ENCODE measurements at regions not wholly inside any gene's neighbourhood (a gene's known extent, or its start where the extent isn't known, plus 50 kb on each side); places are given as distances from the start of the nearest gene placed in this dataset.
"Not testable (repeated sequence)": the region's sequence is repeated elsewhere in the genome, so short reads cannot be mapped to it uniquely, and the experiment has no call there.

DNA sequence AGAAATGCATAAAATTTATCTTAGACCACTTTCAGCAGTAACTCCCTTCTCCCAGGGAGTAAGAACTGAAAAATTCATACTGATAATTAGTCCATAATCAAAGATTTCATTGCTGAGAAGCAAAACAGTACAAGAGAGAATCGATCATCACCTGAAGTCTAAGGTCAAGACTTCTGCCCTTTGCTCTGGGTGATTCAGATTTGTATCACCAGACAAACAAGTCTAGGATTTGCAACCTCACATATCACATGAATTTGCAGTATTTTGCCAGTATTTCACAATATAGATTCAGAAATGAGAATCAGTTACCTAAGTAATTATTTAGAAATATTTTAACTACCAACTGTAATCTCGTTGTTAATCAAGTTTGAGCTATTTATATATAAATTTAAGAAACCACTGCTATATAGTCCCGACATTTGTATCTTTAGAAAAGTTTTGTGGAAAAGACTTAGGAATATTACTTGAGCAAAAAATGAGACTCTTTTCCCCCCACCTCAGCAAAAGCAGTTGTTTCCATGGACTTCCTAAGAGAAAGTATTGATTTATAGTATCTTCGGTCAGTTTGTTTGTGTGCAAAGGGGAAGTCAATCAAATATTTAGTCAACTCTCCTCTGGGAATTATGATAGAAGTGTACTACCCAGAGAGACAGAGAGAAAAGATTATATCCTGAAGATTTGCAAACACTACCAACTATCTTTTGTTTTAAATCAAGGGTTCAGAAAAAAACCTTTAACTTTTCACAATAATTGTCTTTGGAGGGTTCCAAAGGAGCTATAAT lies 840.1 kb downstream of the TRHDE start:
- Mint-ChIP-seq H3K4me3 (no peak overlapping the region), H3K36me3 (no peaks in the 10 kb centered on the region), H3K9me3 (peaks cover 6 to 31% (median 16%) of the 10 kb centered on the region in 6 donors), H3K27ac (no peak overlapping the region), H3K4me1 (no peaks in the 10 kb centered on the region), H3K27me3 (ENCODE audit: low read depth in 3 of 3) (peaks cover 0 to 2% (median 1%) of the 10 kb centered on the region in 3 donors)
- no peak for DNase-seq

GRCh38 chr12:73124480-73124879 lies 852.3 kb downstream of the TRHDE start:
- Mint-ChIP-seq H3K4me1 (no peaks in the 10 kb centered on the region), H3K9me3 (peaks cover 0 to 24% (median 7%) of the 10 kb centered on the region in 6 donors), H3K27me3 (ENCODE audit: low read depth in 3 of 3) (no peaks in the 10 kb centered on the region), H3K36me3 (no peaks in the 10 kb centered on the region), H3K27ac (no peak overlapping the region), H3K4me3 (no peak overlapping the region)
- DNase-seq = no peak

GRCh38 chr12:73125148-73125547 lies 853.0 kb downstream of the TRHDE start:
- H3K4me3 Mint-ChIP-seq = no peak overlapping the region
- H3K27ac Mint-ChIP-seq = no peak overlapping the region
- no peak for DNase-seq
- no peaks in the 10 kb centered on the region for H3K27me3 Mint-ChIP-seq (ENCODE audit: low read depth in 3 of 3)
- H3K9me3 Mint-ChIP-seq = peaks cover 0 to 20% (median 8%) of the 10 kb centered on the region in 6 donors
- H3K36me3 Mint-ChIP-seq = no peaks in the 10 kb centered on the region
- no peaks in the 10 kb centered on the region for H3K4me1 Mint-ChIP-seq

DNA sequence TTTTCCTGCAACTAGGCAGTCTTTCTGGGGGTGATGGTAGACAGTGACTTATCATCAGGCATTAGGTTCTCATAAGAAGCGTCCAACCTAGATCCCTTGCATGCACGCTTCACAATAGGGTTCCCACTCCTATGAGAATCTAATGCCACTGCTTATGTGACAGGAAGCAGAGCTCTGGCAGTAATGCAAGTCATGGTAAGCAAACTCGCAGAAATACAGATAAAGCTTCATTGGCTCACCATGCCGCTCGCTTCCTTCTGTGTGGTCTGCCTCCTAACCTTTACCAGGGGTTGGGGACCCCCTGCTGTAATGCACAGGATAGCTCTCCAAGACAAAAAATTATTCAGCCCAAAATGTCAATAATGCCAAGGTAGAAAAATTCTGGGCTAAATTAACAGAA lies 864.2 kb downstream of the TRHDE start:
- H3K9me3 Mint-ChIP-seq = peaks cover 12 to 21% (median 16%) of the 10 kb centered on the region in 6 donors

GRCh38 chr12:73139642-73140041 lies 867.5 kb downstream of the TRHDE start:
- H3K27ac Mint-ChIP-seq; DNase-seq; H3K4me1 Mint-ChIP-seq; H3K36me3 Mint-ChIP-seq; H3K4me3 Mint-ChIP-seq; H3K27me3 Mint-ChIP-seq (ENCODE audit: low read depth in 3 of 3): not testable (repeated sequence)
- peaks cover 7 to 18% (median 14%) of the 10 kb centered on the region in 6 donors for H3K9me3 Mint-ChIP-seq

More for the DNA sequence above, 864.2 kb downstream of the TRHDE start:
- Mint-ChIP-seq H3K4me1 (no peaks in the 10 kb centered on the region), H3K27me3 (ENCODE audit: low read depth in 3 of 3) (peaks cover 0 to 2% (median 1%) of the 10 kb centered on the region in 3 donors), H3K27ac (no peak overlapping the region), H3K4me3 (no peak overlapping the region), H3K36me3 (no peaks in the 10 kb centered on the region)
- DNase-seq = no peak

DNA sequence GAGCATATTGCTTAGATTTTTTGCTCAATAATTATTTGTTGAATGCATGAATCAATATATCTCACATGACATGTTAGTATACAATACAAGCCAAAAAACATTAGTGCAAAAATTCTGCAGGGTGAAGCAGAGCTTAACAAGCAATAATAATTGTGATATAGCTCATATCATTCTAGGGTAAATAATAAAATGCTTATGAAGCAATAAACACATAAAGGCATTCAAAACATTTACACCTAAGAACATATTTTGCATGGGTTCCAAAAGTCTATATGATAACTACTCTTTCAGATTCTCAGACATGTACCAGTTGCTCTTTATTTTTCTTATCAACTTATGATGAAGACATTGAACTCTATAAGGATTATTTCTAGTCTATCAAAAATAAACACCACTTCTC lies 886.2 kb downstream of the TRHDE start:
- Mint-ChIP-seq H3K4me3 (no peak overlapping the region), H3K4me1 (no peaks in the 10 kb centered on the region), H3K36me3 (no peaks in the 10 kb centered on the region), H3K27ac (no peak overlapping the region), H3K9me3 (peaks cover 14 to 38% (median 18%) of the 10 kb centered on the region in 6 donors), H3K27me3 (ENCODE audit: low read depth in 3 of 3) (no peaks in the 10 kb centered on the region)
- no peak for DNase-seq

DNA sequence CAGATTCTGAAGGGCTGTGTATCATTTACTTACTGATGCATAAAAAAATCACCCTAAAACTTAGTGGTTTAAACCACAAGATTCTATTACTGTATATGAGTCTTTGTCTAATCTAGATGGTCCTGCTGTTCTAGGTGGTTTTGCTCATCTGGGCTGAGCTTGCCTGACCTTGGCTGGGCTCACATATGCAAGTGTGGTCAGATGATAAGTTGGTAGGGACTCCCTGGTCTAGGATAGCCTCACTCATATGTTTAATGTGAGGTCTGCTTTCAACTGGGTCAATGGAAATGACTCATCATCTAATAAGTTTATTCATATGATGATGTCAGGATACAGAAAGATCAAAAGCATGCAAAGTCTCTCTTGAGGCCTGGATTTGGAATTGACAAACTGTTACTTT lies 887.8 kb downstream of the TRHDE start:
- no peaks in the 10 kb centered on the region for H3K27me3 Mint-ChIP-seq (ENCODE audit: low read depth in 3 of 3)
- peaks cover 14 to 39% (median 25%) of the 10 kb centered on the region in 6 donors for H3K9me3 Mint-ChIP-seq

GRCh38 chr12:73161970-73162369 lies 889.8 kb downstream of the TRHDE start:
- no peak for DNase-seq
- Mint-ChIP-seq H3K27ac (no peak overlapping the region), H3K4me1 (no peaks in the 10 kb centered on the region), H3K4me3 (no peak overlapping the region), H3K27me3 (ENCODE audit: low read depth in 3 of 3) (no peaks in the 10 kb centered on the region), H3K36me3 (no peaks in the 10 kb centered on the region), H3K9me3 (peaks cover 10 to 31% (median 22%) of the 10 kb centered on the region in 6 donors)

More for the DNA sequence above, 887.8 kb downstream of the TRHDE start:
- no peak overlapping the region for H3K27ac Mint-ChIP-seq
- H3K4me1 Mint-ChIP-seq = no peaks in the 10 kb centered on the region
- no peak for DNase-seq
- no peaks in the 10 kb centered on the region for H3K36me3 Mint-ChIP-seq
- no peak overlapping the region for H3K4me3 Mint-ChIP-seq

DNA sequence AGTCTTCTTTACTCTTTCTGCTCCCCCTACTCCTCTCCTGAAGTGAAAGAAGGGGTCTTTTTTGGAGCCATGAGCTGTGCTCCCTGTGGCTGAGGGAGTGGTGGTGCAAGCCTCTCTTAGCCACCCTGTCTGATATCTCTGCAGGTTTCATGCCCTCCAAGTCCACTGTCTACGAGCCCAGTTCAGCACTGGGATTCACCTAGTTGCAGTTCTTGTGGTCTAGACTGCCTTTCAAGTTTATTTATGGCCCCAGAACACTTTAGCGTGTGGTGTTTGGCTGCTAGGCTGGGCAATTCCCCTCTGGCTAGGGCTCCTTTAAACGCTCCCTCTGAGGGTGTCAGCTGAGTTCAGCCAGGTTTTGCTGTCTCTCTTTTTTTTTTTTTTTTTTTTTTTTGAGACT lies 908.6 kb downstream of the TRHDE start:
- Mint-ChIP-seq H3K27ac (no peak overlapping the region), H3K4me1 (no peaks in the 10 kb centered on the region), H3K4me3 (no peak overlapping the region), H3K9me3 (peaks cover 14 to 37% (median 32%) of the 10 kb centered on the region in 6 donors), H3K36me3 (peaks cover 0 to 3% (median 0%) of the 10 kb centered on the region in 3 donors), H3K27me3 (ENCODE audit: low read depth in 3 of 3) (peaks cover 0 to 2% (median 0%) of the 10 kb centered on the region in 3 donors)
- no peak for DNase-seq

DNA sequence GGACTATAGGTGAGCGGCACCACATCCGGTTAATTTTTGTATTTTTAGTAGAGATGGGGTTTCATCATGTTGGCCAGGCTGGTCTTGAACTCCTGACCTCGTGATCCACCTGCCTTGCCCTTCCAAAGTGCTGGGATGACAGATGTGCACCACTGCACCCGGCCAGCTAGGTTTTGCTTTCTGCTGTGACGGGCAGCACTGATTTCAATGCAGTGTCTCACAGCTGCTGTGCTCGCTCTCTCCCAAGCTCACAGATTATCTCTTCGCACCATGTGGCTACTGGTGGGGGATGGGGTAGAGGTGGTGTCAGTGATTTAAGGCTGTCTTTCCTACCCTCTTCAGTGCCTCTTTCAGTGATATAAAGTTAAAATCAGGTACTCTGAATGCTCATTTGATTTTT lies 909.1 kb downstream of the TRHDE start:
- peaks cover 0 to 2% (median 0%) of the 10 kb centered on the region in 3 donors for H3K27me3 Mint-ChIP-seq (ENCODE audit: low read depth in 3 of 3)
- H3K9me3 Mint-ChIP-seq = peaks cover 17 to 42% (median 36%) of the 10 kb centered on the region in 6 donors
- no peak for DNase-seq
- H3K4me3 Mint-ChIP-seq = no peak overlapping the region
- H3K27ac Mint-ChIP-seq = no peak overlapping the region
- peaks cover 0 to 3% (median 0%) of the 10 kb centered on the region in 3 donors for H3K36me3 Mint-ChIP-seq
- no peaks in the 10 kb centered on the region for H3K4me1 Mint-ChIP-seq

GRCh38 chr12:73185403-73185802 lies 913.2 kb downstream of the TRHDE start:
- H3K27ac Mint-ChIP-seq = no peak overlapping the region
- no peak overlapping the region for H3K4me3 Mint-ChIP-seq
- no peaks in the 10 kb centered on the region for H3K4me1 Mint-ChIP-seq

DNA sequence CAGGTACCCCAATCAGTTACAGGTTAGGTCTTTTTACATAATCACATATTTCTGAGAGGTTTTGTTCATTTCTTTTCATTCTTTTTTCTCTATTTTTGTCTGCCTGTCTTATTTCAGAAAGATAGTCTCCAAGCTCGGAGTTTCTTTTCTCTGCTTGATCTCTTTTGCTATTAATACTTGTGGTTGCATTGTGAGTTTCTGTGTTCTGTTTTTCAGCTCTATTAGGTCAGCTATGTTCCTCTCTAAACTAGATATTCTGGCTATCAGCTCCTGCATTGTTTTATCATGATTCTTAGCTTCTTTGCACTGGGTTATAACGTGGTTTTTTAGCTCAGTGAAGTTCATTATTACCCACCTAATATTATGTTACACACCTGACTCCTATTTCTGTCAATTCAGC lies 914.1 kb downstream of the TRHDE start:
- H3K36me3 Mint-ChIP-seq = peaks cover 0 to 3% (median 0%) of the 10 kb centered on the region in 3 donors
- H3K9me3 Mint-ChIP-seq = peaks cover 17 to 71% (median 46%) of the 10 kb centered on the region in 6 donors
- H3K4me1 Mint-ChIP-seq = no peaks in the 10 kb centered on the region
- peaks cover 0 to 3% (median 2%) of the 10 kb centered on the region in 3 donors for H3K27me3 Mint-ChIP-seq (ENCODE audit: low read depth in 3 of 3)
- no peak overlapping the region for H3K27ac Mint-ChIP-seq
- H3K4me3 Mint-ChIP-seq = no peak overlapping the region
- DNase-seq = no peak

More at GRCh38 chr12:73185403-73185802, 913.2 kb downstream of the TRHDE start:
- H3K36me3 Mint-ChIP-seq = peaks cover 0 to 3% (median 0%) of the 10 kb centered on the region in 3 donors
- no peak for DNase-seq
- peaks cover 0 to 2% (median 2%) of the 10 kb centered on the region in 3 donors for H3K27me3 Mint-ChIP-seq (ENCODE audit: low read depth in 3 of 3)
- peaks cover 20 to 66% (median 46%) of the 10 kb centered on the region in 6 donors for H3K9me3 Mint-ChIP-seq

- H3K4me1 Mint-ChIP-seq = no peaks in the 10 kb centered on the region
- no peaks in the 10 kb centered on the region for H3K36me3 Mint-ChIP-seq
- H3K4me3 Mint-ChIP-seq = no peak overlapping the region
- DNase-seq = no peak
- no peak overlapping the region for H3K27ac Mint-ChIP-seq
- peaks cover 0 to 3% (median 2%) of the 10 kb centered on the region in 3 donors for H3K27me3 Mint-ChIP-seq (ENCODE audit: low read depth in 3 of 3)
- H3K9me3 Mint-ChIP-seq = peaks cover 12 to 58% (median 39%) of the 10 kb centered on the region in 6 donors
These were observed 915.6 kb downstream of the TRHDE start for GRCh38 chr12:73187765-73188164.

DNA sequence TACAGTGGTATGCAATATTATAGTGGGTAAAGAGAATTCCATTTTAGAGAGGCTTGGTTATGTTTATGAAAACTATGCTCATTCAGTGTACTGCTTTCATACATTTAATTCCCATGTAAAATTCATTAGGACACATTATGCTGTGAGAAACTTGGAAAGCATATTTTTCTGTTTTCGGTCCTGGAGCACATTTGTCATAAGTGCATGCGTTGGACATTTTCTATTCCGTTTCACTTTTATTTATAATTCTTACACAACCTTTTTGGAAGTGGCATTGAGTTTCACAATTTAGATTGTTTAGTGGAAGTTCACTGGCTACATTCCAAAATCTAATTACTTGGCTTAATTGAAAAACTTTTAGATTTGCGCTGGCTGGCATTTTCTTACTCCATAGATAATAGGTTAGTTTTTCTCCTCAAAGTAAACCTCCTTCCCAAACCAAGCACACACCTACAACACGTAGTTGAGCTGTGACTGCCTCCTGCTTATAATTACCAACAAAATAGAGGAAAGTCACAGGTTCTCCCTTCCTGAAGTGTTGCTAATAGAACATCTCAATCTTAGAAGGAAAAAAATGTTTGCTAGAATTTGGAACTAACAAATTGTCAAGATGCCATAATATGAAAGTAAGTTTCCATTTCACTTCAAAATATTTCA lies 938.5 kb downstream of the TRHDE start:
- no peak overlapping the region for H3K4me3 Mint-ChIP-seq
- H3K4me1 Mint-ChIP-seq = no peaks in the 10 kb centered on the region
- H3K27ac Mint-ChIP-seq = no peak overlapping the region
- no peaks in the 10 kb centered on the region for H3K36me3 Mint-ChIP-seq
- peaks cover 0 to 2% (median 0%) of the 10 kb centered on the region in 3 donors for H3K27me3 Mint-ChIP-seq (ENCODE audit: low read depth in 3 of 3)
- no peak for DNase-seq
- peaks cover 2 to 24% (median 10%) of the 10 kb centered on the region in 6 donors for H3K9me3 Mint-ChIP-seq
